ENCODE measurements at regions not wholly inside any gene's neighbourhood (a gene's known extent, or its start where the extent isn't known, plus 50 kb on each side); places are given as distances from the start of the nearest gene placed in this dataset.

GRCh38 chr1:221328371-221328770 is 413.5 kb downstream of the DUSP10 start:
- TF ChIP-seq EZH2phosphoT487 (IDR thresholded peaks at IDR 0.05; ENCODE audit: borderline replicate concordance, low read depth, low read length) (no peak), CTCF (conservative IDR thresholded peaks at IDR 0.05; ENCODE audit: low read length) (no peak)
